Small intestine (tissue), 7 donors: ENCODE measurements at regions not wholly inside any gene's neighbourhood (a gene's known extent, or its start where the extent isn't known, plus 50 kb on each side); places are given as distances from the start of the nearest gene placed in this dataset.

Experiments
- DNase-seq, 2 donors: peaks; one replicate each; pipeline versions ENCODE4 v3.0.0 to v3.0.0-alpha.2; 2013
- FAIRE-seq: peaks from 2 replicates; lab custom pipeline; 2012; peaks lifted over from hg19 to GRCh38; lab: Jason Lieb, UNC
- H3K27ac ChIP-seq, 3 donors: one replicate each; pipeline ENCODE4 v1.5.1; 2013; ENCODE audit warnings: low read length in 2 of 3, mild to moderate bottlenecking in 2 of 3, control low read depth in 1 of 3, inconsistent platforms in 1 of 3, low read depth in 1 of 3, moderate library complexity in 1 of 3
- H3K27me3 ChIP-seq, 3 donors: one replicate each; pipeline ENCODE4 v1.6.1; 2013; ENCODE audit warnings: low read length in 3 of 3, inconsistent platforms in 1 of 3; ENCODE audit not compliant: control insufficient read depth in 3 of 3, insufficient read depth in 3 of 3
- H3K36me3 ChIP-seq, 3 donors: one replicate each; pipeline ENCODE4 v1.6.1; 2013; ENCODE audit warnings: low read length in 3 of 3, inconsistent platforms in 1 of 3, low read depth in 1 of 3, mild to moderate bottlenecking in 1 of 3, moderate library complexity in 1 of 3; ENCODE audit not compliant: control insufficient read depth in 3 of 3, insufficient read depth in 2 of 3
- H3K4me1 ChIP-seq, 3 donors: one replicate each; pipeline ENCODE4 v1.6.1; 2013; ENCODE audit warnings: low read length in 2 of 3, inconsistent platforms in 1 of 3, low read depth in 1 of 3, mild to moderate bottlenecking in 1 of 3, moderate library complexity in 1 of 3; ENCODE audit not compliant: control insufficient read depth in 3 of 3, insufficient read depth in 2 of 3
- H3K4me3 ChIP-seq, 3 donors: one replicate each; pipeline ENCODE4 v1.5.1; 2013; ENCODE audit warnings: low read length in 3 of 3, control low read depth in 1 of 3, inconsistent platforms in 1 of 3, low read depth in 1 of 3, mild to moderate bottlenecking in 1 of 3, moderate library complexity in 1 of 3
- H3K9me3 ChIP-seq, 2 donors: one replicate each; pipeline ENCODE4 v1.6.1; 2013; ENCODE audit warnings: low read depth in 1 of 2, low read length in 1 of 2; ENCODE audit not compliant: control insufficient read depth in 2 of 2, insufficient read depth in 1 of 2
- WGBS, 3 donors: extraction: QIAGEN DNeasy Blood & Tissue Kit; methylation state at CpG; one replicate each; pipeline ENCODE4 v1.1.7; 2013; 5-methylcytosine and 5-hydroxymethylcytosine counted together
- donor health status: healthy with polysubstance abuse.
- donor health status: control.
- donor health status: control.
- donor health status: Bipolar disorder and iron deficiency.
- donor health status: healthy.

DNA sequence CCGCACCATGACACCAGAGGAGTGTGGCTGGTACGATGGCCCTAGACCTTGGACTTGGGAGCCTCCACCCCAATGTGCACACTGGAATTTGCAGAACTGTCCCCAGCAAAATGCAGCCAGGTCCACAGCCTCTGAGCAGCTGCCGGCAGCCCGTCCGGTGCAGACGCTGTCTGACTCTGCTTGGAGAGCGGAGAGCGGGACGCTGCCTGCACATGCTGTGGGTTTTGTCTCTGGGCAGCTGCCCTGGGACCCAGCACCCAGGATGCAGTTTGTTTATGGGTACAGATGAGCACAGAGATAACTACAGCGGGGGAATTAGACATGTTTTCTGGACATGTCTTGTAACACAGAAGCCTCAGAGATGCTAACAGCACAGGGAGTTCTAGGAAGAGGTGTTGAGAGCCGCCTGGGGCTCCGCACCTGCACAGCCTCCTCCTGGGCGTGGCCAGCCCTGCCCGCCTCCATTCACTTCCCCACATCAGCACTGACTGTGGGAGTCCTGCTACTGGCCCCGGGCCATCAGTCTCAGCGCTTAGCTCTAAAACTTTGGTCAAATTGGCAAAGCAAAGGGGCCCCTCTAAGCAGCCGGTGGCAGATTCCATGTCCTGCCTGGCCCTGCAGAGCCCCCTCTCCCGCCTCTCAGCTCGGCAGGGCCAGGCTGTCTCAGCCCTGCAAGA is 159.6 kb downstream of the IRX2 start:
- DNase-seq, result no peak
- 59 to 61% (median 60%) methylated on average over 18 to 19 of the region's 19 CpGs for WGBS, 3 donors

DNA sequence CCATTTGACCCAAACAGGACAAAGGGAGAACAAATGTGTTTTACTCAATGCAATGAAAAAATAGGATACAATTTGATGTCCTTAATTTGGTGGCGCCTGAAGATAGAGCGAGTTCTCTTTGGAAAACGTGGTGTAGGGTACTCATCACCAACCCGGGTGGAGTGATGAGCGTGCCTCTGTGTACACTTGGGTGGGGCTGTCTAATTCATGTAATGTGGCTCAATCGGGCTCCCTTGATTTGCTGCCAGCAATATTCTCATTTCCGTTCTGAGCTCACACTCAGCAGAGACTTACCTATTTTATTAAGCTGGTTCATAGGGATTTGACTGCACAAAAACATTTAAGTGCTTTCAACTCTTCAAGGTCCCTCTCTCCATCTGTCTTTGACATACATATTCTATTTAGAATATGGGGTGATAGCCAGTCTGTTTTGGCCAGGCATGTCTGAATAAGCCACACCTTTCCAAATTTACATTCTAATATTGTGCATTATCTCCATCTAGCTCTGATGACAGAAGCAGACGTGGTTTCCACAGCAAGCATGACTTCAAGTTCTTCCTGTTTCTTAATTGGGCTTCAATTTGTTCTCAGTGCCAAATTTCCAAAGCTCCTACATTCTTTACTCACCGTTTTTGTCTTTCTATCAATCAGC is 162.5 kb downstream of the IRX2 start:
- Histone ChIP-seq H3K27me3 (no peaks in the 10 kb centered on the region), H3K9me3 (no peaks in the 10 kb centered on the region), H3K36me3 (no peaks in the 10 kb centered on the region), H3K4me1 (no peaks in the 10 kb centered on the region), H3K27ac (no peak overlapping the region), H3K4me3 (no peak overlapping the region)
- 59 to 73% (median 67%) methylated on average over 9 of the region's 9 CpGs for WGBS, 3 donors
- FAIRE-seq (no peak), DNase-seq (no peak)

More for the DNA sequence above, 159.6 kb downstream of the IRX2 start:
- H3K4me3 ChIP-seq, result no peak overlapping the region
- H3K27me3 ChIP-seq, result no peaks in the 10 kb centered on the region
- H3K27ac ChIP-seq, result no peak overlapping the region
- H3K9me3 ChIP-seq, result no peaks in the 10 kb centered on the region
- no peaks in the 10 kb centered on the region for H3K36me3 ChIP-seq
- H3K4me1 ChIP-seq, result no peaks in the 10 kb centered on the region
- FAIRE-seq, result no peak

DNA sequence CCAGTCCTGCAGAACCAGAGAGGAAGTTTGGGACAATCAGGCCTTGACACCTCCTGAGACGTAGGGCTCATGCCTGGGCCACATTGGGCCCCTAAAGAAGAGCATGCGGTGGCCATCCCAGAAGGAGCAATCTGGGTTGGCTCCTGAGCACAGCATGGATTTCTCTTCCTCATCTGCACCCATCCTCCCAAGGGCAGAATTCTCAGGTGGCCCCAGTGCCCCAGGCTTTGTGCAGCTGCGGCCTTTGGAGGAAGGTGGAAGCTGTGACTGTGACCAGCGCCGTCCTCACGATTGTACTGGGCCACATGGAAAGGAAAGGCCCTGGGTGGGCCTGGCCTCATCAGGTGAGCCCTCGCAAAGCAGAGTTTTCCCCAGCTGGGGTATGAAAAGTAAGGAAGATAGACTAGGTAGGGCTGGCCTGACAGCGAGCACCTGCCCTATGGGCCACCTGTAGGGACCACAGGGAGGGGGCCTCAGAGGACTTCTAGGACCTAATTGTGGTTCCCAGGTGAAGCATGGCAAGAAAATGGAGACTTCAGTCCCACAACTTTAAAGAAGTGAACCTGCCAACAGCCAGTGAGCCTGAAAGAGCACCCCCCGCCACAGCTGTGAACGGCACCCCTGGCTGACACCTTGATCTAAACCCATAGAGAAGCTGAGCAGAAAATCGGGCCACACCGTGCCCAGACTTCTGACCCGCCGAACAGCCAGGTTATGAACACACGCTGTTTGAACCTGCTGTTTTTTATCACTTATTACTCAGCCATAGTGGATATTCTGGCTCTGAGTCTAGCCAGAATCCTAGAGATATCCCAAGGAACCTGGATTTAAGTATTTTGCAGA is 164.1 kb downstream of the IRX2 start:
- DNase-seq (no peak), FAIRE-seq (no peak)
- H3K36me3 ChIP-seq, result no peaks in the 10 kb centered on the region
- H3K9me3 ChIP-seq, result no peaks in the 10 kb centered on the region
- WGBS, 3 donors, result 85 to 89% (median 88%) methylated on average over 15 of the region's 15 CpGs
- H3K27ac ChIP-seq, result no peak overlapping the region
- H3K27me3 ChIP-seq, result no peaks in the 10 kb centered on the region
- H3K4me1 ChIP-seq, result no peaks in the 10 kb centered on the region
- no peak overlapping the region for H3K4me3 ChIP-seq

DNA sequence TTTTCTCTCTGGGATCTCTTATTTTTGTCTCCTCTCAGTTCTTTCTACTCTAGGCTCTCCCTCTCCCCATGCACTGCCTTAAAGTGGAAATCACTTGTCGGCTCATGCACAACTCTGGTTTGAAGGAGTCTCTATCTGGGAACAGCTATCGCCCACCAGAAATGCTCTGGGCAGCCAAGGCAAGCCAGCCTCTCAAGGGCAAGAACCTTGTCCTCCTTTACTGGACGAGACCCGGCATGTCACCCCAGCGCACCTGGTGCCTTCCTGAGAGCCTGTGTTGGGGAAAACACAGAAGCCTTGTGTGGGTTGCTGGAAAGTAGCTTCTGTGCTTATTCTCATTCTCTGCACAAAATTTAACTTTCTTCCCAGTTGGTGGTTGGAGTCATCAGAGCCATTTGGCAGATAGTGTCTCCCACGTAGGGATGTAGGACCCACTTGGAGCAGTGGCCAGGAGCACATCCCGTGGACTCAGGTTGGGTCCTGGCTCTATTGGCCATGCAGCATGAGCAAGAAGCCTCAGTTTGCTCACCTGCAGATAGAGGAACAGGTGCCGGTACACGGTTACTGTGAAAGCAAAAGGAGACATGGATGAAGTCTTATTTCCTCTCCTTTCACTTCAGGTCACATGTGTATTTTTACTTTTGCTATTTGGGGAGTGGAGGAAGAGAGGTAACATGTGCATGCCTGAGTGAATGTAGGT is 165.3 kb downstream of the IRX2 start:
- Histone ChIP-seq H3K36me3 (no peaks in the 10 kb centered on the region), H3K4me3 (no peak overlapping the region), H3K27ac (no peak overlapping the region), H3K4me1 (no peaks in the 10 kb centered on the region), H3K27me3 (no peaks in the 10 kb centered on the region), H3K9me3 (no peaks in the 10 kb centered on the region)
- DNase-seq (no peak), FAIRE-seq (no peak)
- 83 to 90% (median 85%) methylated on average over 9 of the region's 9 CpGs for WGBS, 3 donors

DNA sequence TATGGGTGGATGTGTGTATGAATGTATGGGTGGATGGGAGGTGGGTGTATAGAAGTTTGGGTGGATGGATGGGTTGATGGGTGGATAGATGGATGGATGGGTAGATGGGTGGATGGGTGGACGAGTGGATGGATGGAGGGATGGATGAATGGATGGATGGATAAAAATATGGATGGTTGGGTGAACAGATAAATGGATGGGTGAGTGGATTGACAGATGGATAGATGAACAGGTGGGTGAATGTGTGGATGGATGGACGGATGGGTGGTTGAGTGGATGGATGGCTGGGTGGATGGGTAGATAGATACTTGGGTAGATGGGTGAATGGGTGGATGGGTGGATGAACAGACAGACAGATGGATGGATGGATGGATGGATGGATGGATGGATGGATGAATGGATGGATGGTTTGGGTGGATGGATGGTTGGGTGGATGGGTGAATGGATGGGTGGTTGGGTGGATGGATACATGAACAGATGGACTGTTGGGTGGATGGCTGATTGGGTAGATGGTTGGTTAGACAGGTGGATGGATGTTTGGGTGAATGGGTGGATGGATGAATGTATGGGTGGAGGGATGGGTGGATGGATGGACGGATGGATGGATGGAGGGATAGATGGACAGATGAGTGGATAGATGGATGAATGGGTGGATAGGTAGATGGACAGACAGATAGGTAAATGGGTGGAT is 166.8 kb downstream of the IRX2 start:
- H3K4me1 ChIP-seq, result no peaks in the 10 kb centered on the region
- H3K27me3 ChIP-seq, result no peaks in the 10 kb centered on the region
- 66 to 76% (median 67%) methylated on average over 3 of the region's 3 CpGs for WGBS, 3 donors
- no peaks in the 10 kb centered on the region for H3K9me3 ChIP-seq
- DNase-seq (no peak), FAIRE-seq (no peak)
- no peaks in the 10 kb centered on the region for H3K36me3 ChIP-seq
- H3K27ac ChIP-seq, result no peak overlapping the region
- no peak overlapping the region for H3K4me3 ChIP-seq

DNA sequence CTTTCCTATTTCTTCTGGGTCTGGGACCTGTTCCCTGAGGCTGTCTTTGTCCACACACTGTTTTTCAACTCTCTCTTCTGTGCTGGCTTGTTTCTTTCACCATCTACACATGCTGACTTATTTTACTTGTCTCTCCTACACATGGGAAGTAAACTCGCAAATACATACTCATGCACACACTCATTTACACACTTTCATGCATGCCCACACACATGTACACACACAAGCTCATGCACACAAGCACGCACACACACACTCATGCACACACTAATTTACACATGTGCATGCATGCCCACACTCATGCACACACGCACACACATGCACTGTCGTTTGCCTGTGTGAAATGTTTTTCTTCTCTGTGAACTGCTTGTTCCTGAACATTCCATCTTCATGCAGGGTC is 169.0 kb downstream of the IRX2 start:
- FAIRE-seq, result no peak
- Histone ChIP-seq H3K27me3 (no peaks in the 10 kb centered on the region), H3K27ac (no peak overlapping the region), H3K9me3 (no peaks in the 10 kb centered on the region), H3K4me1 (no peaks in the 10 kb centered on the region), H3K4me3 (no peak overlapping the region), H3K36me3 (no peaks in the 10 kb centered on the region)
- WGBS, 3 donors, result 88 to 90% (median 88%) methylated on average over 4 of the region's 4 CpGs
- no peak for DNase-seq

DNA sequence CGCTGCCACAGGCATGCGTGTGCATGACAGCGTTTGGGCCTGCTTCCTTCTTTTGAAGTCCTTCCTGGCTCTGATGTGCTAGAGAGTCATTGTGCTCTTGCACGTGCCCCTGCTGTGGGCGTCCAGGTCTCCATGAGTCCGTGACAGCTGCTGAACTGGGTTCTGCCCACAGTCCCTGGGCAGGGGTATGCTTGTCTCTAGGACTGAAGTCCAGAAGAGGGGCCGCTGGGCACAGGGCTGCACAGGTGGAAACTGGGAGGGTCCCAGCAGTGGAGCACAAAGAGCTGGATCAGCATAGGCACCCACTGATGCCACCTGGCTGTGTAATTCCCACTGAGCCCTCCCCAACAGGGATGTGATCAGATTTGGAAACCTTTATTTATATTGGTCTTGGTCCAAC is 169.4 kb downstream of the IRX2 start:
- Histone ChIP-seq H3K27me3 (no peaks in the 10 kb centered on the region), H3K27ac (no peak overlapping the region), H3K4me3 (no peak overlapping the region), H3K36me3 (no peaks in the 10 kb centered on the region), H3K9me3 (no peaks in the 10 kb centered on the region), H3K4me1 (no peaks in the 10 kb centered on the region)
- no peak for FAIRE-seq
- 83 to 88% (median 85%) methylated on average over 7 of the region's 7 CpGs for WGBS, 3 donors
- DNase-seq, result no peak

DNA sequence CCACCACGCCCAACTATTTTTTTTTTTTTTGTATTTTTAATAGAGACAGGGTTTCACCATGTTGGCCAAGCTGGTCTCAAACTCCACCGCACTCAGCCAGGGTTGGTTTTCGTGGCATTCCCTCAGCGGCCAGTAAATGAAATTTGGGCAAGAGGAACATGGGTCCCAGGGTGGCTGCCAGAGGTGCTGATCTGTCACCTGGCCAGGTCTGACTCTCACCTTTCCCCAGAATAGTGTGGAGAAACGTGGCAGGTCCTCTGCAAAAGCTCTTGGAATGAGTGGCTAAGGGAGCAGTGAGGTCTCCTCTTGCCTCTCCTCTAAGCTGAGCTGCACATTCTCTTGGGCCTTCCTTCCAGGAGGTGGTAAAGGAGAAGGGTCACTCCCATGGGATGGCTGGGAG is 170.1 kb downstream of the IRX2 start:
- FAIRE-seq, result no peak
- H3K27me3 ChIP-seq, result no peaks in the 10 kb centered on the region
- WGBS, 3 donors, result 75 to 86% (median 77%) methylated on average over 5 of the region's 5 CpGs

More for the DNA sequence above, 170.1 kb downstream of the IRX2 start:
- Histone ChIP-seq H3K4me3 (no peak overlapping the region), H3K36me3 (no peaks in the 10 kb centered on the region), H3K27ac (no peak overlapping the region), H3K9me3 (no peaks in the 10 kb centered on the region), H3K4me1 (no peaks in the 10 kb centered on the region)
- DNase-seq, result no peak
